ENCODE measurements at regions not wholly inside any gene's neighbourhood (a gene's known extent, or its start where the extent isn't known, plus 50 kb on each side); places are given as distances from the start of the nearest gene placed in this dataset.

GRCh38 chr3:164927728-164928127 is 150.6 kb downstream of the SI start:
- in situ Hi-C loops (cut with HindIII; ENCODE audit: low pct_ligation_motif_present, low pct_unique_long_range_greater_than_20kb, low sequenced_read_pairs): no loop called here
- no peak for DNase-seq

- in situ Hi-C loops (cut with HindIII; ENCODE audit: low pct_ligation_motif_present, low pct_unique_long_range_greater_than_20kb, low sequenced_read_pairs): no loop called here
- no peak for DNase-seq
Measured at GRCh38 chr3:164918905-164919304, 159.4 kb downstream of the SI start.

- in situ Hi-C loops (cut with HindIII; ENCODE audit: low pct_ligation_motif_present, low pct_unique_long_range_greater_than_20kb, low sequenced_read_pairs): no loop called here
- DNase-seq: no peak
Measured at GRCh38 chr3:164912916-164913315, 165.4 kb downstream of the SI start.

GRCh38 chr3:164903820-164904451 is 174.4 kb downstream of the SI start:
- DNase-seq: no peak
- in situ Hi-C loops (cut with HindIII; ENCODE audit: low pct_ligation_motif_present, low pct_unique_long_range_greater_than_20kb, low sequenced_read_pairs): no loop called here

DNA sequence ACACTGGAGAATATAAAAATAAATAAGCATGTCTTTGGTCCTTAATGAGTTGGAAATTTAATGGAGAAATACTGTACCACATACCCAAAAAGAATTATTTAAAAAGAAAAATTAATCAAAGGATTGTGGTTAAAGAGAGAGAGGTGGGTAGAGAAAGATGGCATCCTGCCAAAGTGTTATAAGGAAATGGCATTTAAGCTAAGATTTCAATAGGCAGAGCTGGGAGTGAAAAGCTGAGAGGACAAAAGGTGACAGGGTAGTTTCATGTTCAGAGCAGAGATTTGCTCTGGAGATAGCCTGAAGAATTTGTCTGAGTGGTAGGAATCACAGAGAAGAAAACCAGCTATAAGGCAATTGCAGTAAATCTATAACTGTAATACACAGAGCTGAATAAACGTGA is 181.0 kb downstream of the SI start:
- in situ Hi-C loops (cut with HindIII; ENCODE audit: low pct_ligation_motif_present, low pct_unique_long_range_greater_than_20kb, low sequenced_read_pairs): no loop called here
- DNase-seq: no peak

- in situ Hi-C loops (cut with HindIII; ENCODE audit: low pct_ligation_motif_present, low pct_unique_long_range_greater_than_20kb, low sequenced_read_pairs): no loop called here
- DNase-seq: no peak
Measured at GRCh38 chr3:164890061-164890460, 188.2 kb downstream of the SI start.

DNA sequence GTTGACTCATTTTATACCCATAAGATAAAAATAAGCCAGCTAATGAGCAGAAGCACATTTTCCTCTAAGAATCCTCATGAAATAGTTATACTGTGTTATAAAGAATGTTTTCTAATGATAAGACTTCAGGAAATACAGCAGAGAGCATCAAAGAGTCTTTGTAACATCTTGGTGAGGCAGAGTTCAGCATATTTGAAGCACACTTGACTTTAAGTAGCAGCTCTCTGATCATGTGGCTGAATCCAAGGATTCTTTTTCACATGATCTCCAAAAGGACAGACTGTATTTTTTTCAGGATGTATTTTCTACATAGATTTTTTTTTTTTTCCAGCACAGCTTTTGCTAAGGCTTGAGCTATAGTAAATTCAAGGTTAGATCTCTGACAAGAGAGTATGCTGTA is 195.1 kb downstream of the SI start:
- no peak for DNase-seq
- in situ Hi-C loops (cut with HindIII; ENCODE audit: low pct_ligation_motif_present, low pct_unique_long_range_greater_than_20kb, low sequenced_read_pairs): no loop called here

DNA sequence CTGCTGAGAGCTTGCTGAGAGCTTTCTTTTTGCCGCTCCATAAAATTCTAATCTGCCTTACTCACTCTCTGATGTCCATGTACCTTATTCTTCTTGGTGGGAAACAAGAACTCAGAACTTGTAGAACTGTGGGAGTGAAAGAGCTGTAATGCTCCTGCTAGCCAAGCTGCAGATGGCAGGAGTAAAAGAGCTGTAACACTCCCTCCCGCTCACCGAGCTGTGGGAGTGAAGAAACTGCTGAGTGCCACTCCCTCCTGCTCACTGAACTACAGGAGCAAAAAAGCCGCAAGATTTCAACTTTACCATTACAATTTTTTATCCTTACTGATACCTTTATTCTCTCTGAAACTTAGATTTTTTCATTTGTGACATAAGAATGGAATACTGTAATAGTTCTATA is 199.1 kb downstream of the SI start:
- in situ Hi-C loops (cut with HindIII; ENCODE audit: low pct_ligation_motif_present, low pct_unique_long_range_greater_than_20kb, low sequenced_read_pairs): no loop called here
- no peak for DNase-seq

DNA sequence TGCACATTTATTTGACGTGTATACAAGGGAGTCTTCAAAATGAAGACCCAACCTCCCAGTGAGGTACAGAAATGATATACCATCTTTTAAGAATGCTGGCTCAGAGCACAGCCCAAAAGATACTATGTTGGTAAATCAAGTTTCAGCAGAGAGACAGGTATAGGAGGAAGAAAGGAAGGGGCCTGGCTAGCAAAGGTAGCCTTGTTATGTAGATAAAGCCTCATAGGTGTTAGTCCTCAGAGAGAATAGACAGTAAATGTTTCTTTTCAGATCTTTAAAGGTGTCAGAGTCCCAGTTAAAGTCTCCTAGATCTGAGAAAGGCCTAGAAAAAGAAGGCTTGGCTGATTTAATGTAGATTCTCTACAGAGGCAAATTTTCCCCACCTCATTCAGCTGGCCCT is 213.8 kb downstream of the SI start:
- in situ Hi-C loops (cut with HindIII; ENCODE audit: low pct_ligation_motif_present, low pct_unique_long_range_greater_than_20kb, low sequenced_read_pairs): no loop called here
- no peak for DNase-seq

- in situ Hi-C loops (cut with HindIII; ENCODE audit: low pct_ligation_motif_present, low pct_unique_long_range_greater_than_20kb, low sequenced_read_pairs): no loop called here
- no peak for DNase-seq
Measured at GRCh38 chr3:164852866-164853265, 225.4 kb downstream of the SI start.

GRCh38 chr3:164851905-164852304 is 226.4 kb downstream of the SI start:
- in situ Hi-C loops (cut with HindIII; ENCODE audit: low pct_ligation_motif_present, low pct_unique_long_range_greater_than_20kb, low sequenced_read_pairs): no loop called here

GRCh38 chr3:164851204-164851603 is 227.1 kb downstream of the SI start:
- no peak for DNase-seq
- in situ Hi-C loops (cut with HindIII; ENCODE audit: low pct_ligation_motif_present, low pct_unique_long_range_greater_than_20kb, low sequenced_read_pairs): no loop called here

More at GRCh38 chr3:164851905-164852304, 226.4 kb downstream of the SI start:
- DNase-seq: no peak

- in situ Hi-C loops (cut with HindIII; ENCODE audit: low pct_ligation_motif_present, low pct_unique_long_range_greater_than_20kb, low sequenced_read_pairs): no loop called here
- DNase-seq: no peak
Measured at GRCh38 chr3:164848923-164849322, 229.4 kb downstream of the SI start.

DNA sequence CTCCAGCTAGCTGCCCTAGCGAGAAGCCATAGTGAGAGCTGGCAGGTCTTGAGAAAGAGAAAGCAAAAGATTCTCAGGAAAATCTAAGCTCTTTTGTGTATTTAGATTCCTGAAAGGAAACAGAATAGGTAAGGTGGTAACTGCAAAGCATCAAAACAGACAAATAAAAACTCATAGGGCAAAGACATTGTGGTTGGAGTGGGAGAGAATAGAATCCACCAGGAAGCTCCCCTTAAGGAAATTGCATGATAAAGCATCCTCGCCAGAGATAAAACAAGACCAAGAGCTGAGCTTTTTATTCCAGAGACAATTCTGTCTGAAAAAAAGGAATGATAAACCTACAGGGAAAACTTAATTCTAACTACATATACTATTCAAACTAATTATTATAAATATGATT is 232.6 kb downstream of the SI start:
- in situ Hi-C loops (cut with HindIII; ENCODE audit: low pct_ligation_motif_present, low pct_unique_long_range_greater_than_20kb, low sequenced_read_pairs): no loop called here
- DNase-seq: no peak

DNA sequence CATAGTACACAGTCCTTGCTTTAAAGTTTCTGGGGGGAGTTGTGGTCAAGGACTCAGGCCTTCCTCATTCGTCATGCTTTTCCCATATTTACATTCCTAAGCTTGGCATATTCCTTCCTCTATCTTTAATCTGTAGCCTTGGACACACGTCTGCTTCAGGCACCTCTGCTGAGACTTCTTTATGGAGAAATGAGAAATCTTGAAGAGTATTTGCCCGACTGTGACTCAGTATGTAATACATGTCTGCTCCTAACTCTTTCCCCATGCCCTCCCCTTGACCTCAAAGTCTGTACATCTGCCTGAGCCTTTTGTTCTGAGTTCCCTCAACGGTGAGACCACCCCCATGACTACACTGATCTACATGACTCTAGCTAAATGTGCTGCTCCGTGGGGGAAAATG is 246.1 kb downstream of the SI start:
- no peak for DNase-seq
- in situ Hi-C loops (cut with HindIII; ENCODE audit: low pct_ligation_motif_present, low pct_unique_long_range_greater_than_20kb, low sequenced_read_pairs): no loop called here

GRCh38 chr3:164818318-164818717 is 260.0 kb downstream of the SI start:
- no peak for DNase-seq
- in situ Hi-C loops (cut with HindIII; ENCODE audit: low pct_ligation_motif_present, low pct_unique_long_range_greater_than_20kb, low sequenced_read_pairs): no loop called here

DNA sequence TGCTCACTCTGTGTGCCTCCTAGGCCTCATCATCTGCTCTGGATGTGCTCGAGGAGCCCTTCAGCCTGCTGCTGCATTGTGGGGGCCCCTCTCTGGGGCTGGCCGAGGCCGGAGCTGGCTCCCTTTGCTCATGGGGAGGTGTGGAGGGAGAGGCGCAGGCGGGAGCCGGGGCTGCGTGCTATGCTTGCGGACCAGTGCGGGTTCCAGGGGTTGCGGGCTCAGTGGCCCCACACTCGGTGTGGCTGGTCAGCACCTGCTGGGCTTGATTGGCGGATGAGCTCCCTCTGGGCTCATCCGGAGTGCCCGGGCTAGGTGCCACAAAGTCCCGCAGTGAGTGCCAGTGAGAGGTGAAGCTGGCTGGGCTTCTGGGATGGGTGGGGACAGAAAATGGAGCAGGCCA is 264.2 kb downstream of the SI start:
- in situ Hi-C loops (cut with HindIII; ENCODE audit: low pct_ligation_motif_present, low pct_unique_long_range_greater_than_20kb, low sequenced_read_pairs): no loop called here
- DNase-seq: no peak

DNA sequence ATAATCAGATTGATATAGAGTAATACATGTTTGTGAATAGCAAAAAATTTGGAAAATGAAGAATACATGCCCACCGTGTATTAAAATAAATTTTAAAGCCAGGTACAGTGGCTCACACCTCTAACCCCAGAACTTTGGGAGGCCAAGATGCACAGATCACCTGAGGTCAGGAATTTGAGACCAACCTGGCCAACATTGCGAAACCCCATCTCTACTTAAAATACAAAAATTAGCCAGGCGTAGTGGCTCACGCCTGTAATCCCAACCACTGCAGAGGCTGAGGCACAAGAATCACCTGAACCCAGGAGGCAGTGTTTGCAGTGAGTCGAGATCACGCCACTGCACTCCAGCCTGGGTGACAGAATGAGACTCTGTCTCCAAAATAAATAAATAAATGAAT is 266.3 kb downstream of the SI start:
- in situ Hi-C loops (cut with HindIII; ENCODE audit: low pct_ligation_motif_present, low pct_unique_long_range_greater_than_20kb, low sequenced_read_pairs): no loop called here
- no peak for DNase-seq

- DNase-seq: peak; percentile 5
- in situ Hi-C loops (cut with HindIII; ENCODE audit: low pct_ligation_motif_present, low pct_unique_long_range_greater_than_20kb, low sequenced_read_pairs): no loop called here
Measured at GRCh38 chr3:164806188-164806587, 272.1 kb downstream of the SI start.

GRCh38 chr3:164794099-164794498 is 284.2 kb downstream of the SI start:
- DNase-seq: no peak
- in situ Hi-C loops (cut with HindIII; ENCODE audit: low pct_ligation_motif_present, low pct_unique_long_range_greater_than_20kb, low sequenced_read_pairs): no loop called here

GRCh38 chr3:164791263-164791662 is 287.0 kb downstream of the SI start:
- DNase-seq: no peak
- in situ Hi-C loops (cut with HindIII; ENCODE audit: low pct_ligation_motif_present, low pct_unique_long_range_greater_than_20kb, low sequenced_read_pairs): no loop called here
